AG04450 (cell line): ENCODE measurements at regions not wholly inside any gene's neighbourhood (a gene's known extent, or its start where the extent isn't known, plus 50 kb on each side); places are given as distances from the start of the nearest gene placed in this dataset.
A peak's percentile ranks its signal among the peaks of the same experiment; 100 is the strongest.

Experiments used
- CTCF ChIA-PET: fragments of 300-600, 350-600 bp; formaldehyde crosslinking; extraction: SDS; loops from one replicate; lab custom pipeline; 2022; ENCODE audit warnings: antibody characterized with exemption, inconsistent platforms; lab: Charles Lee
- POLR2A ChIA-PET: fragments of 350-600 bp; formaldehyde crosslinking; extraction: SDS; loops from one replicate; lab custom pipeline; 2021; ENCODE audit warnings: antibody characterized with exemption, inconsistent platforms; lab: Yijun Ruan, JAX
- DNase-seq: peaks from one replicate; pipeline ENCODE4 v3.0.0-alpha.2; 2011; ENCODE audit warnings: low read depth, low spot score
- H3K27ac ChIP-seq: one replicate; pipeline ENCODE4 v1.5.1; 2012; ENCODE audit warnings: low read depth, low read length, control low read depth
- H3K27me3 ChIP-seq: one replicate; pipeline ENCODE4 v1.6.0; 2012; ENCODE audit warnings: low read length; ENCODE audit not compliant: control insufficient read depth, insufficient read depth
- H3K4me3 ChIP-seq: 2 replicates; pipeline ENCODE4 v1.5.1; 2011; ENCODE audit warnings: mild to moderate bottlenecking, low read depth, low read length, control low read depth
- H3K9me3 ChIP-seq: 2 replicates; pipeline ENCODE4 v1.5.1; 2012; ENCODE audit warnings: low read length; ENCODE audit not compliant: control insufficient read depth, insufficient read depth
- TF ChIP-seq, protein P1 (sequence below): IDR thresholded peaks from 2 replicates; pipeline ENCODE4 v1.5.1; 2011; ENCODE audit warnings: low read depth, low read length, control low read depth, inconsistent platforms

DNA sequence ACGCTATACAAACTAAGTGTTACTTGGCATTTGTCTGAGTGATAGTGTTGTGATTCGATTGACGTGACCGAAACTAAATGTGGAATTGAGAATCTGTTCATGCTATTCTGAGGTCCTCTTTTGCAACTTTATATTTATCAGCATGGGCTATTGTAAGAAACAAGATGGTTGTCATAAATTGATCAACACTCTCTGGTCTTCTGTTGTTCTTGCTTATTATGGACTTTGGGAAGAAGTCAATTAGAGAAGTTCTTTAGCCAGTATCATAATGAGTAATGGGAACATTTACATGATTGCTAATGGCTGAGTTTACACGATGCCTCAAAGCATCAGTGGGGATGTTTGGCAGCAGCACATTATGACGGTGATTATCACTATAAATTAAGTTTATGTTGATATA is 195.0 kb downstream of the CD83 start:
- ChIA-PET POLR2A (no interaction called here), CTCF (no interaction called here)
- DNase-seq, result no peak

DNA sequence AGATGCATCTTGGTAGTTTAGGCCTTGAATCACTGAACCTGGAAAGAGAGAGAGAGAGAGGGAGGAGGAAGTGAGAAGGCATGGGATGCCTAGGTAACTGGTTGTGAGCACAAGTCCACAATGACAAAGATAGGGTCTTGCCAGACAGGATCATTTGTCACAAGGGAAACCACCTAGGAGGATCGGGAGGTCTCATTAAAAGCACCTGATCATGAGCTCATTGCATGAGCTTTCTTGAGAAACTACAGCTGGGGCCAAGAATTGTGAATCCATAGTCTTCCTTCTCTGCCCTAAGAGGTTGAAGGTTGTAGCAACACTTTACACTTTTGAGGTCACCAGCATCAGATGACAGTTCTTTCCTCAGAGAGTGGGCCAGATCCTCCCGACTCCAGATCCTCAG is 195.7 kb downstream of the CD83 start:
- TF ChIP-seq, protein P1, sequence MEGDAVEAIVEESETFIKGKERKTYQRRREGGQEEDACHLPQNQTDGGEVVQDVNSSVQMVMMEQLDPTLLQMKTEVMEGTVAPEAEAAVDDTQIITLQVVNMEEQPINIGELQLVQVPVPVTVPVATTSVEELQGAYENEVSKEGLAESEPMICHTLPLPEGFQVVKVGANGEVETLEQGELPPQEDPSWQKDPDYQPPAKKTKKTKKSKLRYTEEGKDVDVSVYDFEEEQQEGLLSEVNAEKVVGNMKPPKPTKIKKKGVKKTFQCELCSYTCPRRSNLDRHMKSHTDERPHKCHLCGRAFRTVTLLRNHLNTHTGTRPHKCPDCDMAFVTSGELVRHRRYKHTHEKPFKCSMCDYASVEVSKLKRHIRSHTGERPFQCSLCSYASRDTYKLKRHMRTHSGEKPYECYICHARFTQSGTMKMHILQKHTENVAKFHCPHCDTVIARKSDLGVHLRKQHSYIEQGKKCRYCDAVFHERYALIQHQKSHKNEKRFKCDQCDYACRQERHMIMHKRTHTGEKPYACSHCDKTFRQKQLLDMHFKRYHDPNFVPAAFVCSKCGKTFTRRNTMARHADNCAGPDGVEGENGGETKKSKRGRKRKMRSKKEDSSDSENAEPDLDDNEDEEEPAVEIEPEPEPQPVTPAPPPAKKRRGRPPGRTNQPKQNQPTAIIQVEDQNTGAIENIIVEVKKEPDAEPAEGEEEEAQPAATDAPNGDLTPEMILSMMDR, result no peak
- Histone ChIP-seq H3K9me3 (no peaks in the 10 kb centered on the region), H3K27ac (no peak overlapping the region), H3K4me3 (no peak overlapping the region), H3K27me3 (peaks cover 6% of the 10 kb centered on the region)
- POLR2A ChIA-PET, result no interaction called here
- CTCF ChIA-PET, result no interaction called here
- no peak for DNase-seq

More for the DNA sequence above, 195.0 kb downstream of the CD83 start:
- TF ChIP-seq, protein P1, result no peak
- Histone ChIP-seq H3K4me3 (no peak overlapping the region), H3K9me3 (no peaks in the 10 kb centered on the region), H3K27me3 (peaks cover 4% of the 10 kb centered on the region), H3K27ac (no peak overlapping the region)

DNA sequence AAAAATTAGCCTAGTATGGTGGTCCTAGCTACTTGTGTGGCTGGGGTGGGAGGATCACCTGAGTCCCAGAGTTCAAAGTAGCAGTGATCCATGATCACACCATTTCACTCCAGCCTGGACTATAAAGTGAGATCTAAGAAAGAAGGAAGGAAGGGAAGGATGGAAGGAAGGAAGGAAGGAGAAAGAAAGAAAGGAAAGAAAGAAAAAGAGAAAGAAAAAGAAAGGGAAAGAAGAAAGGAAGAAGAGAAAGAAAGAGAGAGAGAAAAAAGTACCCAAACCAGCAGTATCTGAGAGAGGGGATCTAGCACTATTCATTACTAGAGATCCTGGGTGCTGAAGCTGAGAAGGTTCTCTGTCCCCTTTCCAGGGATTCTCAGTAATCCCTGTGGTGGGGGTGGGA is 197.8 kb downstream of the CD83 start:
- DNase-seq, result no peak
- CTCF ChIA-PET, result no interaction called here
- TF ChIP-seq, protein P1, result no peak

DNA sequence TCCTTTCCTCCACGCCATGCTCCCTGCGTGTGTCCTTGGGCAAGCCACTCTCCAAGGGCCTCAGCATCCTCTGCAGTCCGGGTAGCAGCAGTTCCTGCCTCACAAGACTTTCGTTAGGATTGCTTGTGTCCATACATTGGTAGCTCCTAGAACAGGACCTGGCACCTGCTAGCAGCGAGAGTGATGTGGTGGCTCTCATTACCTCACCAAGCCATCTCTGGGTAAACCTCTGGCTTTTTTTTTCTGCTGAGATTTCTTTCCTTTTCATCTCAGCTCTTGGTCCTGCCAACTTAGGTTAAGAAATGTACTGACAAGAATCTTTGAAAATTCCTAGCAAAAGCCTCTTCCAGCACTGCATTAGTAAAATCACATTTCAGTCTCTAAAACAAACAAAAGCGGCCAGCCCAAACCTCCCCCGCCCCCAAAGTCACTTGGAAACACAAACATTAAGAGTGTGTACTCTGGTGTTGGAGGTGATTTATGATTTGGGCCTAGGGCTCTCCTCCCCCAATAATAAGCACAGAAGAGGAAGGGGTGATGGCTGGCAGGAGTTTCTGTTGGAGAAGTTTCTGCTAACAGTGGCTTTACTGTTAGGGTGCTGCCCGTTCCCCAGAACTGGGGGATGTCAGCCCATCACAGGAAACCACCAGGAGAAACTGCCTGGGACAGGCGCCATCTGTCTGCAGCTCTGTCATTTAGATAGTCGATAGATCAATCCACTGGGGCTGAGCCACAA is 199.2 kb downstream of the CD83 start:
- ChIA-PET POLR2A (interaction anchor here (0.7 kb wide), 1 partner anchor 31 kb away, joined by 4 read pairs; no protein-coding TSS in a partner anchor), CTCF (interaction anchor here (0.7 kb wide), 1 partner anchor 30 kb away, joined by 3 read pairs; no protein-coding TSS in a partner anchor)
- DNase-seq, result no peak
- Histone ChIP-seq H3K27ac (peak overlapping the region; percentile 13), H3K27me3 (peaks cover 4% of the 10 kb centered on the region), H3K9me3 (no peaks in the 10 kb centered on the region), H3K4me3 (no peak overlapping the region)
- TF ChIP-seq, protein P1, result 0 out of 2 replicates have a peak, but pooled peaks have one; percentile 12

More for the DNA sequence above, 197.8 kb downstream of the CD83 start:
- Histone ChIP-seq H3K27ac (no peak overlapping the region), H3K4me3 (no peak overlapping the region), H3K27me3 (peaks cover 4% of the 10 kb centered on the region), H3K9me3 (no peaks in the 10 kb centered on the region)
- POLR2A ChIA-PET, result no interaction called here

DNA sequence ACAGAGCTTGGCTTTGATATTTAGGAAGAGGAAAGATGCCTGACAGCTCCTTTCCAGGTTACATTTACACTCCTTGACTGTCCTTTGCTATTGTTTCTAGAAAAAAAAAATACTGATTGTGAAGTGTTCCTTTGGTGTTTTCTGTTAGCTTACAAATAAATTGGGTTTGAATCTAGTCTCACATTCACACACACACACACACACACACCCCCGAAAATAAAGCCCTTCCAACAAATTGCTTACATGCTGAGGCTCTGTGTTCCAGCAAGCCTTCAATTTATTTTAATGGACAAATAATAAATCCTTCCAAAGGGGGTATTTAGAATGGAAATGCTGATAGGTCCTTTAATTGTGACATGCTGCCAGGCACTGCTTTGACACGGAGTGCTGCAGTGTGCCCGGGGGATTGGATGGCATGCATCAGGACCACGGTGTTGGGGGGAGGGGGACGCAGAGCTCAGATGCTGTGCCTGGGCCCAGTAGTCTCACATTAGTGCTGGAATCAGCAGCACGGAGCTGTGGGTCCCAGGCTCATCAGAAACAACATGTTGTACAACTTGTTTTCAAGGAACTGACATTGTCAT is 199.9 kb downstream of the CD83 start:
- Histone ChIP-seq H3K27ac (no peak overlapping the region), H3K4me3 (no peak overlapping the region), H3K27me3 (peaks cover 5% of the 10 kb centered on the region), H3K9me3 (no peaks in the 10 kb centered on the region)
- CTCF ChIA-PET, result interaction anchor here (0.7 kb wide), 1 partner anchor 31 kb away, joined by 3 read pairs; no protein-coding TSS in a partner anchor
- DNase-seq, result no peak
- POLR2A ChIA-PET, result no interaction called here
- TF ChIP-seq, protein P1, result no peak
